ENCODE measurements at regions not wholly inside any gene's neighbourhood (a gene's known extent, or its start where the extent isn't known, plus 50 kb on each side); places are given as distances from the start of the nearest gene placed in this dataset.

GRCh38 chr3:74916696-74917095 is 302.2 kb upstream of the CNTN3 start:
- TF ChIP-seq EZH2 (IDR thresholded peaks at IDR 0.05; ENCODE audit: low read length) (no peak), CTCF (optimal IDR thresholded peaks at IDR 0.05 in 1 of 3, IDR thresholded peaks at IDR 0.05 in 1 of 3, conservative IDR thresholded peaks at IDR 0.05 in 1 of 3; ENCODE audit: extremely low read depth in 1 of 3, insufficient read depth in 2 of 3, low read length in 3 of 3) (no peak)
- H3K4me3 ChIP-seq (ENCODE audit: control insufficient read depth in 2 of 3, extremely low read depth in 1 of 3, insufficient read depth in 2 of 3, low read depth in 1 of 3, low read length in 3 of 3) = no peak overlapping the region
- no peaks in the 10 kb centered on the region for H3K27me3 ChIP-seq (ENCODE audit: control insufficient read depth, extremely low read depth, insufficient read depth, low read length)
- H4K20me1 ChIP-seq (ENCODE audit: control insufficient read depth, extremely low read depth, insufficient read depth, low read length) = no peaks in the 10 kb centered on the region
- H3K9me1 ChIP-seq (ENCODE audit: control insufficient read depth, extremely low read depth, insufficient read depth, low read length) = no peaks in the 10 kb centered on the region
- no peaks in the 10 kb centered on the region for H3K9me3 ChIP-seq (ENCODE audit: control insufficient read depth, low read depth, low read length)
- DNase-seq (ENCODE audit: low read depth, low spot score) = no peak
- no peak overlapping the region for H2AFZ ChIP-seq (ENCODE audit: control insufficient read depth, low read length)
- no peaks in the 10 kb centered on the region for H3K79me2 ChIP-seq (ENCODE audit: control insufficient read depth, insufficient read depth, low read length)
- dilution Hi-C loops (cut with MboI; ENCODE audit: extremely low pct_ligation_motif_present, low sequenced_read_pairs) = no loop called here
- H3K4me2 ChIP-seq (ENCODE audit: control insufficient read depth, extremely low read depth, insufficient read depth, low read depth, low read length) = no peak overlapping the region
- no peak overlapping the region for H3K9ac ChIP-seq (ENCODE audit: control insufficient read depth, extremely low read depth, insufficient read depth, low read length)
- no peak for FAIRE-seq
- no peaks in the 10 kb centered on the region for H3K4me1 ChIP-seq (ENCODE audit: control insufficient read depth, extremely low read depth, insufficient read depth, low read length)
- no peak overlapping the region for H3K27ac ChIP-seq (ENCODE audit: control insufficient read depth, insufficient read depth, low read length)
- H3K36me3 ChIP-seq (ENCODE audit: control insufficient read depth in 2 of 2, extremely low read depth in 1 of 2, insufficient read depth in 2 of 2, low read length in 2 of 2) = no peaks in the 10 kb centered on the region

GRCh38 chr3:74906181-74906580 is 291.7 kb upstream of the CNTN3 start:
- H3K9me1 ChIP-seq (ENCODE audit: control insufficient read depth, extremely low read depth, insufficient read depth, low read length) = no peaks in the 10 kb centered on the region
- no peak overlapping the region for H3K27ac ChIP-seq (ENCODE audit: control insufficient read depth, insufficient read depth, low read length)
- no peaks in the 10 kb centered on the region for H3K4me1 ChIP-seq (ENCODE audit: control insufficient read depth, extremely low read depth, insufficient read depth, low read length)
- no peaks in the 10 kb centered on the region for H3K36me3 ChIP-seq (ENCODE audit: control insufficient read depth in 2 of 2, extremely low read depth in 1 of 2, insufficient read depth in 2 of 2, low read length in 2 of 2)
- H3K9me3 ChIP-seq (ENCODE audit: control insufficient read depth, low read depth, low read length) = no peaks in the 10 kb centered on the region
- H3K4me3 ChIP-seq (ENCODE audit: control insufficient read depth in 2 of 3, extremely low read depth in 1 of 3, insufficient read depth in 2 of 3, low read depth in 1 of 3, low read length in 3 of 3) = no peak overlapping the region
- TF ChIP-seq CTCF (optimal IDR thresholded peaks at IDR 0.05 in 1 of 3, IDR thresholded peaks at IDR 0.05 in 1 of 3, conservative IDR thresholded peaks at IDR 0.05 in 1 of 3; ENCODE audit: extremely low read depth in 1 of 3, insufficient read depth in 2 of 3, low read length in 3 of 3) (no peak), EZH2 (IDR thresholded peaks at IDR 0.05; ENCODE audit: low read length) (no peak)
- dilution Hi-C loops (cut with MboI; ENCODE audit: extremely low pct_ligation_motif_present, low sequenced_read_pairs) = no loop called here
- no peaks in the 10 kb centered on the region for H3K27me3 ChIP-seq (ENCODE audit: control insufficient read depth, extremely low read depth, insufficient read depth, low read length)
- no peak overlapping the region for H3K4me2 ChIP-seq (ENCODE audit: control insufficient read depth, extremely low read depth, insufficient read depth, low read depth, low read length)
- no peak overlapping the region for H3K9ac ChIP-seq (ENCODE audit: control insufficient read depth, extremely low read depth, insufficient read depth, low read length)
- H2AFZ ChIP-seq (ENCODE audit: control insufficient read depth, low read length) = no peak overlapping the region
- FAIRE-seq = no peak
- DNase-seq (ENCODE audit: low read depth, low spot score) = no peak
- H4K20me1 ChIP-seq (ENCODE audit: control insufficient read depth, extremely low read depth, insufficient read depth, low read length) = no peaks in the 10 kb centered on the region
- H3K79me2 ChIP-seq (ENCODE audit: control insufficient read depth, insufficient read depth, low read length) = no peaks in the 10 kb centered on the region
